ENCODE measurements at regions not wholly inside any gene's neighbourhood (a gene's known extent, or its start where the extent isn't known, plus 50 kb on each side); places are given as distances from the start of the nearest gene placed in this dataset.

DNA sequence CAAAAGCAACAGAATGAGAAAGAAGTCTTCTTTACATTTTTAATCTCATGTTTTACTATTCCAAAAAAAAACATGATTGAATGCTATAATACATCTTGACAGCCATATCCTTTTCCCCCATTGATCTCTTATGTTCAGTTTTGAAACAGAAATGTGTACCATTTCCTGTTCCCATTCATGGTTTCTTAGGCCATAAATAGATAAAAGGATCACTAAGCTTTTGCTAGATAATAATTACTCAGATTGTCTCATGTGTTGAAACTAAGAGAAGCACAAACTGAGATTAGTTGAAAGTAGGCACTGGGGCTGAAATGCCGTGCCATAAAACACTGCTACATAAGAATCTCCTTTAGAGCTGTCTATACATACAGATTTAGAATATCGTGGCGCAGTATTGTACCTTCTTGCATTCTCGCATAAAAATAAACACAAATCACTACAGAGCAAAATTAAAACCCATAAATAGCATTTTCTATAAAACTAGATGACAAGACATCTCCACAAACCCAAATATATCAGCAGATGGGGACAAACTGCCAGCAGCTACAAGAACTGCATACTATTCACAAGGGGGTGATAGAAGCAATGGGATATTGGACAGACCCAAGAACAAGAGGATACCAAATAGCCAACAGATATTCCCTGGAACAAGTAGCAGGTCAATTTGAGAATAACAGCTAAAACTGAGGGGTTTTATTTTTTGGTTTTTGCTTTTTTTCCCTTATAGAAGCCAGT is 405.3 kb upstream of the PRMT6 start:
- DNase-seq (ENCODE audit: extremely low read depth, low read depth): no peak
- TF ChIP-seq, protein P1, sequence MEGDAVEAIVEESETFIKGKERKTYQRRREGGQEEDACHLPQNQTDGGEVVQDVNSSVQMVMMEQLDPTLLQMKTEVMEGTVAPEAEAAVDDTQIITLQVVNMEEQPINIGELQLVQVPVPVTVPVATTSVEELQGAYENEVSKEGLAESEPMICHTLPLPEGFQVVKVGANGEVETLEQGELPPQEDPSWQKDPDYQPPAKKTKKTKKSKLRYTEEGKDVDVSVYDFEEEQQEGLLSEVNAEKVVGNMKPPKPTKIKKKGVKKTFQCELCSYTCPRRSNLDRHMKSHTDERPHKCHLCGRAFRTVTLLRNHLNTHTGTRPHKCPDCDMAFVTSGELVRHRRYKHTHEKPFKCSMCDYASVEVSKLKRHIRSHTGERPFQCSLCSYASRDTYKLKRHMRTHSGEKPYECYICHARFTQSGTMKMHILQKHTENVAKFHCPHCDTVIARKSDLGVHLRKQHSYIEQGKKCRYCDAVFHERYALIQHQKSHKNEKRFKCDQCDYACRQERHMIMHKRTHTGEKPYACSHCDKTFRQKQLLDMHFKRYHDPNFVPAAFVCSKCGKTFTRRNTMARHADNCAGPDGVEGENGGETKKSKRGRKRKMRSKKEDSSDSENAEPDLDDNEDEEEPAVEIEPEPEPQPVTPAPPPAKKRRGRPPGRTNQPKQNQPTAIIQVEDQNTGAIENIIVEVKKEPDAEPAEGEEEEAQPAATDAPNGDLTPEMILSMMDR (IDR thresholded peaks at IDR 0.05; ENCODE audit: low read depth, low read length): no peak; the same call in 1 of the 2 replicates

DNA sequence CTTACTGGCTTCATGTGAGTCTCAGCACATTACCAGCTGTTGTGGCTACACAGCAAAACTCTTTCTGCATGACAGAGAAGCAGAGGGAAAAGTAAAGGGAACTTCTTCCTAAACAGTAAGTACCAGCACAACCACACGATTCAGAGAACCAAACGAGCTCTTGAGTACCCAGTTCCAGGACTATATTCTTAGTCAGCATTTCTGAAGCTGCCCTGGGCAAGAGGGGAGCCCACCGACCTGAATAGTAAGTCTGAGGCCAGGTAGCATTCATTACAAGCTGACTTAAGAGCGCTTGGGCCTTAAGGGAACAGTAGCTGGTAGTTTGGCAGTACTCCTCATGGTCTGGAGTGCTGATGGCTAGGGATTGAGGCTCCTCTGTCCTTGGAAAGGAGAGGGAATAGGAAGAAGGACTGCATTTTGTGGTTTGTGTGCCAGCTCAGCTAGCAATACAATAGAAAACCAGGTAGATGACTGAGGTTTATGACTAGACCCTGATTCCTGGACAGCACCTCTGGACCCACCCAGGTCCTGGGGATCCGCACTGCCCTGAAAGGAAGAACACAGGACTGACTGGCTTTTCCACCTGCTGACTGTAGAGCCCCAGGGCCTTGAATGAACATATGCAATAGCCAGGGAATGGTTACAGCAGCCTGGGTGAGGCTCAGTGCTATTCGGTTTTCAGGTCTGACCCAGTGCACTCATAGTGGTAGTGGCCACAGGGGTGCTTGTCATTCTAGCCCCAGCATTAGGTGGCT is 396.8 kb upstream of the PRMT6 start:
- TF ChIP-seq, protein P1 (IDR thresholded peaks at IDR 0.05; ENCODE audit: low read depth, low read length): no peak
- no peak for DNase-seq (ENCODE audit: extremely low read depth, low read depth)

DNA sequence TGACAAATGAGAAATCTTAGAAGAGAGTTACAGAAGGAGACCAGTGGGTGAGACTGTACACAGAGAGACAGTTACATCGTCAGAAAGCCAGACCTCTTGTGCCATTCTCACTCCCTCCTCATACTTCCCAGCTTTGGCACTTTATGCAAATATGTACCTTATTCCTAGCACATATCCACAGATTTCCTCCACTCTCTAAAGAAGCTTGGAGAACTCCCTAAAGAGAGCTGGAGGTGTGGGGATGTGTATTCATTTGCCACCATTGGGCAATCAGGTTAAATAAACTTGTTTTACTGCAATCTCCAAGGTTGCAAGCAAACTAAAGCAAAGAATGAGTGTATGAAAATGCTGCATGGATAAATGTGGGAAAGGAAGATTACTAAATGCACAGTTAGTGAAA is 380.9 kb upstream of the PRMT6 start:
- DNase-seq (ENCODE audit: extremely low read depth, low read depth): no peak
- TF ChIP-seq, protein P1 (IDR thresholded peaks at IDR 0.05; ENCODE audit: low read depth, low read length): no peak

DNA sequence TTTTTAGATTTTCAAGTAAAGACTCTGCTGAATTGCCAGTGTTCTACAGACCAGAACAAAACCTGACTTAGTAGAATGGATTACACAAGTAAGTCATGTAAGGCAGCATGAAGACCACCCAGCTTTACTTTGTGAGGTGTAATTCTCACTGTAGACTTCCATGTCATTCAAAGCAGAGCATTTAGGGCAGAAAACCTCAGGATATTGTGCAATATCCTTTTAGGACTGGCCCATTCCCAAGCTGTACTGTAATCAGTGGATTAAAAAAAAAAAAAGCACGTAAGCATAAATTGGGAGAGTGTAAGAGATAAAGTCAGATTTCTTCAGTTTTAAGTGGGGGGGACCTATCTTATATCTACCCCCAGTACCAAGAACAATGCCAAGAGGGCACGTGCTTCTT is 380.5 kb upstream of the PRMT6 start:
- TF ChIP-seq, protein P1 (IDR thresholded peaks at IDR 0.05; ENCODE audit: low read depth, low read length): no peak
- no peak for DNase-seq (ENCODE audit: extremely low read depth, low read depth)

DNA sequence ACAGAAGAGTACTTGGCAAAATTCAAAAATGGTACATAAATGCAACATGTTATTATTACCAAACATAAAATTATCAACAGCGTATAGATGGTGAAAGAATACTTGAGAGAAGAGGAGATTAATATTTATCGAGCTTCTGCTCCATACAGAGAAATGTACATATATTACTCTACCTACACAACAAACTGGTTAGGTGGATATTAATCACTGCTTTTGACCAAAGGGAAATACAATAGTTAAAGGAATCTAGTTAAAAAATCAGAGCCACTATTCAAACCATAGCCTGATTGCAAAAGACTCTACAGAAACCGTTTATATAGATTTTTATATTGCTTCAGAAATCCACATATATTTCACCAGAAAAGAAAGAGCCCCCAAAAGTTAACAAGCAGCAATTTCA is 379.3 kb upstream of the PRMT6 start:
- TF ChIP-seq, protein P1 (IDR thresholded peaks at IDR 0.05; ENCODE audit: low read depth, low read length): no peak
- DNase-seq (ENCODE audit: extremely low read depth, low read depth): no peak

DNA sequence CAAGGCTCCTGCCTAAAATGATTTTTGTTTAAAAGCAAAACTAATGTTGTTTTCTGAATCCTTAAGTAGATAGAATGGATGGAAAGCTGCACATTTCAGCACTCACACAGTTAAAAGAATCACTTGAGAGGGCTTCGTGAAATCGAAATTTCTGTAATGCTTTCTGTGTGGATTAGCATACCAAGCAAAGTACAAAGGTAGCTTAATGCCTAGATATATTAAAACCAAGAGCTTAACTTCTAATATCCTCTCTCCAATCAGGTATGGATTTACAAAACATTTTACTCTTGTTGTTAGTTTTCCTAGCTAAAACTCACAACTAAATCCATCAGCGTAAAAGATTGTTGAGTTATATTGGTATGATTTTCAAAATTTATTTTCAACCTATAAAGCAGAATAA is 378.8 kb upstream of the PRMT6 start:
- no peak for DNase-seq (ENCODE audit: extremely low read depth, low read depth)
- TF ChIP-seq, protein P1 (IDR thresholded peaks at IDR 0.05; ENCODE audit: low read depth, low read length): no peak
